ENCODE measurements at regions not wholly inside any gene's neighbourhood (a gene's known extent, or its start where the extent isn't known, plus 50 kb on each side); places are given as distances from the start of the nearest gene placed in this dataset.

- H3K36me3 ChIP-seq, result no peaks in the 10 kb centered on the region
- intact Hi-C loops (cut with DNase I), result no loop called here
- no peaks in the 10 kb centered on the region for H3K9me3 ChIP-seq
- H3K4me3 ChIP-seq, result no peak overlapping the region
- H3K27me3 ChIP-seq, result no peaks in the 10 kb centered on the region
- TF ChIP-seq EP300 (IDR thresholded peaks at IDR 0.05) (no peak), POLR2A (IDR thresholded peaks at IDR 0.05; ENCODE audit: low read depth) (no peak), CTCF (IDR thresholded peaks at IDR 0.05) (no peak)
- no peaks in the 10 kb centered on the region for H3K4me1 ChIP-seq
- 83% methylated on average over 8 of the region's 8 CpGs for WGBS
- H3K27ac ChIP-seq (replicated peaks in 1 of 4), result no peak overlapping the region
- no peak for DNase-seq (ENCODE audit: extremely low spot score)
Measured at GRCh38 chr13:106063591-106064313, 471.7 kb downstream of the EFNB2 start.

- WGBS, result 75% methylated on average over 11 of the region's 11 CpGs
- Histone ChIP-seq H3K4me3 (no peak overlapping the region), H3K36me3 (no peaks in the 10 kb centered on the region), H3K27ac (replicated peaks in 1 of 4) (no peak overlapping the region), H3K9me3 (no peaks in the 10 kb centered on the region), H3K4me1 (no peaks in the 10 kb centered on the region), H3K27me3 (no peaks in the 10 kb centered on the region)
- DNase-seq (ENCODE audit: extremely low spot score), result no peak
- intact Hi-C loops (cut with DNase I), result no loop called here
- TF ChIP-seq CTCF (IDR thresholded peaks at IDR 0.05) (no peak), POLR2AphosphoS5 (IDR thresholded peaks at IDR 0.05) (no peak), EP300 (IDR thresholded peaks at IDR 0.05) (no peak), POLR2A (IDR thresholded peaks at IDR 0.05; ENCODE audit: low read depth) (no peak)
Measured at GRCh38 chr13:106061781-106062180, 473.7 kb downstream of the EFNB2 start.

- Histone ChIP-seq H3K27ac (replicated peaks in 1 of 4) (no peak overlapping the region), H3K9me3 (no peaks in the 10 kb centered on the region), H3K4me3 (no peak overlapping the region), H3K36me3 (no peaks in the 10 kb centered on the region), H3K4me1 (peaks cover 0 to 9% (median 7%) of the 10 kb centered on the region in 4 donors), H3K27me3 (no peaks in the 10 kb centered on the region)
- intact Hi-C loops (cut with DNase I), result no loop called here
- no peak for TF ChIP-seq EP300 (IDR thresholded peaks at IDR 0.05)
- WGBS, result 88% methylated on average over 2 of the region's 2 CpGs
- no peak for DNase-seq (ENCODE audit: extremely low spot score)
Measured at GRCh38 chr13:106056851-106057250, 478.6 kb downstream of the EFNB2 start.

- intact Hi-C loops (cut with DNase I), result no loop called here
- no peaks in the 10 kb centered on the region for H3K27me3 ChIP-seq
- 33% methylated on average over 8 of the region's 8 CpGs for WGBS
- peaks cover 0 to 12% (median 8%) of the 10 kb centered on the region in 4 donors for H3K4me1 ChIP-seq
- no peak for TF ChIP-seq POLR2AphosphoS5 (IDR thresholded peaks at IDR 0.05)
- no peak for TF ChIP-seq CTCF (IDR thresholded peaks at IDR 0.05)
- TF ChIP-seq EP300 (IDR thresholded peaks at IDR 0.05), result no peak
- TF ChIP-seq POLR2A (IDR thresholded peaks at IDR 0.05; ENCODE audit: low read depth), result no peak
- DNase-seq (ENCODE audit: extremely low spot score), result no peak
- no peaks in the 10 kb centered on the region for H3K9me3 ChIP-seq
- H3K4me3 ChIP-seq, result no peak overlapping the region
- no peaks in the 10 kb centered on the region for H3K36me3 ChIP-seq
- H3K27ac ChIP-seq (replicated peaks in 1 of 4), result no peak overlapping the region
Measured at GRCh38 chr13:106052200-106052767, 483.2 kb downstream of the EFNB2 start.

- DNase-seq (ENCODE audit: extremely low spot score), result no peak
- Histone ChIP-seq H3K9me3 (no peaks in the 10 kb centered on the region), H3K27me3 (no peaks in the 10 kb centered on the region), H3K4me1 (peaks cover 0 to 12% (median 8%) of the 10 kb centered on the region in 4 donors), H3K4me3 (no peak overlapping the region), H3K36me3 (no peaks in the 10 kb centered on the region), H3K27ac (replicated peaks in 1 of 4) (no peak overlapping the region)
- intact Hi-C loops (cut with DNase I), result no loop called here
- 86% methylated on average over 5 of the region's 5 CpGs for WGBS
- TF ChIP-seq CTCF (IDR thresholded peaks at IDR 0.05), result no peak
Measured at GRCh38 chr13:106049171-106049570, 486.3 kb downstream of the EFNB2 start.

Data from esophagus muscularis mucosa (tissue), 4 donors.